ENCODE measurements at regions not wholly inside any gene's neighbourhood (a gene's known extent, or its start where the extent isn't known, plus 50 kb on each side); places are given as distances from the start of the nearest gene placed in this dataset.

GRCh38 chr21:27975514-27975913 lies 1008.6 kb upstream of the ADAMTS5 start:
- no peak for TF ChIP-seq CTCF (IDR thresholded peaks at IDR 0.05)
- no peak for TF ChIP-seq POLR2A (IDR thresholded peaks at IDR 0.05)
